22Rv1 (cell line): ENCODE measurements at regions not wholly inside any gene's neighbourhood (a gene's known extent, or its start where the extent isn't known, plus 50 kb on each side); places are given as distances from the start of the nearest gene placed in this dataset.

Experiments
- H3K27ac ChIP-seq: fragments of 450-650 bp; 2 replicates; pipeline ENCODE4 v1.5.1; 2017
- CTCF ChIP-seq: fragments of 450-650 bp; IDR thresholded peaks from 2 replicates; pipeline ENCODE4 v1.5.1; 2017; ENCODE audit warnings: mild to moderate bottlenecking
- ZFX ChIP-seq: fragments of 450-650 bp; IDR thresholded peaks from 2 replicates; pipeline ENCODE4 v1.6.1; 2017; ENCODE audit warnings: antibody characterized with exemption, borderline replicate concordance

GRCh38 chr7:68476966-68477365 lies 1121.3 kb upstream of the AUTS2 start:
- TF ChIP-seq ZFX (no peak), CTCF (no peak)

DNA sequence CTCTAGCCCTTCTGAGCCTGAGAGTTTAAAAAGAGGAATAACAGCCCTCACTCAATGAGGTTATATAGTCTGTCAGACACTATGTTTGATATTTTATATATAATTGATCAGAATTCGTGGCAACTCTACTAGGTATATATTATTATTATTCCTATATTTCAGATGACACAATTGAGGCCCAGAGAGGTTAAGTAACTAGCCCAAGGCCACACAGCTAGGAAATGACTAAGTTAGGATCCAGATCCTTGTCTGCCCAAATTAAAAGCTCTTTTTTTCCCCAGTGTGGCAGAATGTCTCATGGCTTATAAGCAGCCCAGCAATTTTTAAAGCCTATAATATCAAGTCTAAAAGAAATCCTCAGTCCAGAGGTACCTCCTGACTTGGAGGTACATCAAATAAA lies 1119.9 kb upstream of the AUTS2 start:
- no peak for TF ChIP-seq CTCF
- TF ChIP-seq ZFX: no peak
- H3K27ac ChIP-seq: no peak overlapping the region

More at GRCh38 chr7:68476966-68477365, 1121.3 kb upstream of the AUTS2 start:
- H3K27ac ChIP-seq: no peak overlapping the region

- no peak for TF ChIP-seq CTCF
- TF ChIP-seq ZFX: no peak
- no peak overlapping the region for H3K27ac ChIP-seq
These were observed 1115.5 kb upstream of the AUTS2 start for GRCh38 chr7:68482800-68483199.

DNA sequence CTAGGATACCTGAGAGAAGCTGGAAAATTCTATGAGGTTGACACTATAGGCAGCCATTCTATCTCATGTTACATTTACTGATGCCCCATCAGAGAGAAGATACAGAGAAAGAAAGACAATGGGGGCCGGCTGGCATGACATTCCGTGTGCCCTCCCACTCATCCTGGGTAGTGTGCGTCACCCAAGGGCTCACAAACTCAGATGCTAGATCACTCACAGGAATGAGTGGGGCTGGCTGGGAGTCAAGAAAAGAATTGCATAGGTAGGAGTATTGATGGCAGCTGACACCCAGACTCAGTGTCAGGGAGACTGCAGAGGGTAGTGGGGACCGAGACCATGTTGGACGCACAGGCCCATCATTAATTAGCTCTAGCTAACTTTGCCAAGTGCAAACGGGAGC lies 1113.5 kb upstream of the AUTS2 start:
- no peak for TF ChIP-seq CTCF
- TF ChIP-seq ZFX: no peak
- no peak overlapping the region for H3K27ac ChIP-seq

GRCh38 chr7:68485253-68485917 lies 1112.9 kb upstream of the AUTS2 start:
- TF ChIP-seq CTCF (no peak), ZFX (no peak)
- H3K27ac ChIP-seq: no peak overlapping the region

DNA sequence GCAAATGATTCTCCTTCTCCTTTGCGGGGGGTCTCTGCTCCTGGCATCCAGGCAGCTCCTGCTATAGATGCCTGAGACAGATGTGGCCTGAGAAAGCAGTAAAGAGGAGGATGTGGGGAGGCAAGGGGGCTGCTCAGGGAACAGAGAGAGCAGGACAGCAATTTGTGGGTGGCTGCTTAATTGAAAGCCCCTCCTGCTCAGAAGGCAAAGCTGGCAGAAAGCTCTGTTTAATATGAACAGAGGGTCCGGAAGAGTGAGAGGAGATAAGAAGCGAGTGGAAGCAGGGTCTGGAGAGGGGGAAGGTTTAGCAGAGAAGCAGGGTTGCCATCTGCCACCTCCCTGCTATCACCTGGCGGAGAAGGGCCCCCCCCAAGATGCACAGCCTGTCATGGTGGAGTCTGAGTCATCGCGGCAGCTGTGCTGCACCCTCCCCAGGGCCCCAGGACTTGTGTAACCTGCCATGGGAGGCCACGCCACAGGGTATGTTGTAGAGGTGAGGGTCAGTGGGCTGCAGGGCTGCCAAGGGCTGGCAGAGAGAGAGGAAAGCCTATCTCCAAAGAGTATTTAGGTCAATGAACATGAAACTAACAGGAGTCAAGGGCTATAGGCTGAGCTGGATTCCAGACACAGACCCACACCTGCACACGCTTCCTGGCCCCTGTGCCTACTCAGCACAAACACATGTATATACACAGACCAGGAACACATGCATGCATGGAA lies 1109.8 kb upstream of the AUTS2 start:
- no peak overlapping the region for H3K27ac ChIP-seq
- TF ChIP-seq CTCF: no peak
- TF ChIP-seq ZFX: no peak
